ENCODE measurements at regions not wholly inside any gene's neighbourhood (a gene's known extent, or its start where the extent isn't known, plus 50 kb on each side); places are given as distances from the start of the nearest gene placed in this dataset.

- no peaks in the 10 kb centered on the region for H3K27me3 ChIP-seq (ENCODE audit: insufficient read depth, low read length)
- H3K4me1 ChIP-seq (ENCODE audit: insufficient read depth, low read length): no peaks in the 10 kb centered on the region
- H3K9ac ChIP-seq (ENCODE audit: low read depth, low read length): no peak overlapping the region
- no peaks in the 10 kb centered on the region for H3K9me3 ChIP-seq (ENCODE audit: insufficient read depth, low read depth, low read length)
- no peaks in the 10 kb centered on the region for H3K36me3 ChIP-seq (ENCODE audit: insufficient read depth, low read depth, low read length)
- H3K4me3 ChIP-seq (ENCODE audit: low read length): no peak overlapping the region
- no peak overlapping the region for H3K27ac ChIP-seq (ENCODE audit: low read length)
Observed at GRCh38 chr7:138400400-138400886, 59.6 kb upstream of the TRIM24 start.

- Histone ChIP-seq H3K27ac (ENCODE audit: low read length) (no peak overlapping the region), H3K9ac (ENCODE audit: low read depth, low read length) (no peak overlapping the region), H3K4me3 (ENCODE audit: low read length) (no peak overlapping the region), H3K4me1 (ENCODE audit: insufficient read depth, low read length) (no peaks in the 10 kb centered on the region), H3K9me3 (ENCODE audit: insufficient read depth, low read depth, low read length) (no peaks in the 10 kb centered on the region), H3K36me3 (ENCODE audit: insufficient read depth, low read depth, low read length) (no peaks in the 10 kb centered on the region), H3K27me3 (ENCODE audit: insufficient read depth, low read length) (no peaks in the 10 kb centered on the region)
Observed at GRCh38 chr7:138402749-138403148, 57.3 kb upstream of the TRIM24 start.

- Histone ChIP-seq H3K4me1 (ENCODE audit: insufficient read depth, low read length) (no peaks in the 10 kb centered on the region), H3K27me3 (ENCODE audit: insufficient read depth, low read length) (no peaks in the 10 kb centered on the region), H3K27ac (ENCODE audit: low read length) (no peak overlapping the region), H3K36me3 (ENCODE audit: insufficient read depth, low read depth, low read length) (no peaks in the 10 kb centered on the region), H3K9me3 (ENCODE audit: insufficient read depth, low read depth, low read length) (no peaks in the 10 kb centered on the region), H3K4me3 (ENCODE audit: low read length) (no peak overlapping the region), H3K9ac (ENCODE audit: low read depth, low read length) (no peak overlapping the region)
Observed at GRCh38 chr7:138405496-138405895, 54.6 kb upstream of the TRIM24 start.

GRCh38 chr7:138407792-138408191 lies 52.3 kb upstream of the TRIM24 start:
- Histone ChIP-seq H3K4me1 (ENCODE audit: insufficient read depth, low read length) (no peaks in the 10 kb centered on the region), H3K4me3 (ENCODE audit: low read length) (no peak overlapping the region), H3K27ac (ENCODE audit: low read length) (no peak overlapping the region), H3K9me3 (ENCODE audit: insufficient read depth, low read depth, low read length) (no peaks in the 10 kb centered on the region), H3K36me3 (ENCODE audit: insufficient read depth, low read depth, low read length) (no peaks in the 10 kb centered on the region), H3K9ac (ENCODE audit: low read depth, low read length) (no peak overlapping the region), H3K27me3 (ENCODE audit: insufficient read depth, low read length) (no peaks in the 10 kb centered on the region)

Measured in iPS-20b (cell line).